Neural crest cell (in vitro differentiated cells): ENCODE measurements at regions not wholly inside any gene's neighbourhood (a gene's known extent, or its start where the extent isn't known, plus 50 kb on each side); places are given as distances from the start of the nearest gene placed in this dataset.

Source experiments
- DNase-seq: peaks from one replicate; pipeline ENCODE4 v3.0.0; 2021; ENCODE audit warnings: low read depth, mixed read lengths, low spot score
- H3K27ac Mint-ChIP-seq: one replicate; pipeline ENCODE4 v1.8.0; 2021; ENCODE audit warnings: mild to moderate bottlenecking, mixed read lengths; ENCODE audit not compliant: unreplicated experiment
- H3K27me3 Mint-ChIP-seq: 2 replicates; pipeline ENCODE4 v1.8.0; 2021; ENCODE audit warnings: low read depth, mild to moderate bottlenecking, mixed read lengths
- H3K36me3 Mint-ChIP-seq: 2 replicates; pipeline ENCODE4 v1.8.0; 2021; ENCODE audit warnings: low read depth, mild to moderate bottlenecking, mixed read lengths
- H3K4me1 Mint-ChIP-seq: 2 replicates; pipeline ENCODE4 v1.8.0; 2021; ENCODE audit warnings: mixed read lengths
- H3K4me3 Mint-ChIP-seq: one replicate; pipeline ENCODE4 v1.8.0; 2021; ENCODE audit warnings: mild to moderate bottlenecking, mixed read lengths
- H3K9me3 Mint-ChIP-seq: 2 replicates; pipeline ENCODE4 v1.8.0; 2021; ENCODE audit warnings: mixed read lengths
- CTCF ChIP-seq: fragments of 200-600 bp; sonication (generic); conservative IDR thresholded peaks from 2 replicates; pipeline ENCODE4 v1.5.0; 2021; ENCODE audit warnings: antibody characterized with exemption, mild to moderate bottlenecking

DNA sequence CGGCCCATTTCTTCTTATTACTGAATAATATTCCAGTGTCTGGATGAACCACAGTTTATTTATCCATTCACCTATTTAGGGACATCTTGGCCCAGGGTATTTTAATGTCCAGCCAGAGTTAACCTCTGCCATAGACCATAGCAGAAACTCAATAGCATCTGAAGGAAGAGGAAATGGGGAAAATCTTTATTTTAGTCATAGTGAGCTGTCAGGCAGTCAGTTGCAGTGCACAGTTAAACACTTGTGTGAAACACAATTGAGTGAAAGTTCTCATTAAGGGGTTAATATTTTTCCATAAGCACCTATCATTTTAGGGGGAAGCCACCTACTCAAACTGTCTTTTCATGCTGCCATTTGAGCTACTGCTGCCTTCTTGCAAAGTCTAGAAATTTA is 197.3 kb upstream of the PPFIA2 start:
- H3K9me3 Mint-ChIP-seq: no peaks in the 10 kb centered on the region
- no peak for TF ChIP-seq CTCF
- no peaks in the 10 kb centered on the region for H3K36me3 Mint-ChIP-seq
- DNase-seq: no peak
- peaks cover 13% of the 10 kb centered on the region for H3K27me3 Mint-ChIP-seq
- no peaks in the 10 kb centered on the region for H3K4me1 Mint-ChIP-seq
- no peak overlapping the region for H3K4me3 Mint-ChIP-seq
- no peak overlapping the region for H3K27ac Mint-ChIP-seq

GRCh38 chr12:81953541-81953940 is 194.4 kb upstream of the PPFIA2 start:
- Mint-ChIP-seq H3K36me3 (no peaks in the 10 kb centered on the region), H3K27me3 (peaks cover 17% of the 10 kb centered on the region), H3K4me1 (no peaks in the 10 kb centered on the region), H3K27ac (no peak overlapping the region), H3K9me3 (no peaks in the 10 kb centered on the region), H3K4me3 (no peak overlapping the region)
- TF ChIP-seq CTCF: no peak
- no peak for DNase-seq

DNA sequence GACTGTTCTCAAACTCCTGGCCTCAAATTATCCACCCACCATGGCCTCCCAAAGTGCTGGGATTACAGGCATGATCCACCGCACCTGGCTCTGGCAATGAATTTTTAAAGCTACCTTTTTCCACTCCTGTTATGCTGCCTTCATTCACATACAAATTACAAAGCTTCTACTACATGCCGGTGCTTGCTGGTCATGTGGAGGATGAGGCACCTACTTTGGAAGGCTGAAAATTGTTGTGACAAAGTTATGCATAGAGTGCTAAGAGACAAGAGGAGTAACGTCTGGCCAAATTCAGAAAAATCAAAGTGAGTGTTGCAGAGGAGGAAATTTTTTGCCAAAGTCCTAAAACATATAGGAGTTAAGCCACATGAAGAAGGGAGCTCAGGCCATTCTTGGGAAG is 191.7 kb upstream of the PPFIA2 start:
- no peaks in the 10 kb centered on the region for H3K9me3 Mint-ChIP-seq

GRCh38 chr12:81949841-81950308 is 190.7 kb upstream of the PPFIA2 start:
- H3K27me3 Mint-ChIP-seq: peaks cover 13% of the 10 kb centered on the region
- H3K27ac Mint-ChIP-seq: no peak overlapping the region
- H3K4me3 Mint-ChIP-seq: no peak overlapping the region
- DNase-seq: no peak
- no peaks in the 10 kb centered on the region for H3K9me3 Mint-ChIP-seq
- no peaks in the 10 kb centered on the region for H3K36me3 Mint-ChIP-seq
- no peak for TF ChIP-seq CTCF
- no peaks in the 10 kb centered on the region for H3K4me1 Mint-ChIP-seq

More for the DNA sequence above, 191.7 kb upstream of the PPFIA2 start:
- DNase-seq: no peak
- no peak for TF ChIP-seq CTCF
- Mint-ChIP-seq H3K27me3 (peaks cover 13% of the 10 kb centered on the region), H3K4me3 (no peak overlapping the region), H3K27ac (no peak overlapping the region), H3K4me1 (no peaks in the 10 kb centered on the region), H3K36me3 (no peaks in the 10 kb centered on the region)

DNA sequence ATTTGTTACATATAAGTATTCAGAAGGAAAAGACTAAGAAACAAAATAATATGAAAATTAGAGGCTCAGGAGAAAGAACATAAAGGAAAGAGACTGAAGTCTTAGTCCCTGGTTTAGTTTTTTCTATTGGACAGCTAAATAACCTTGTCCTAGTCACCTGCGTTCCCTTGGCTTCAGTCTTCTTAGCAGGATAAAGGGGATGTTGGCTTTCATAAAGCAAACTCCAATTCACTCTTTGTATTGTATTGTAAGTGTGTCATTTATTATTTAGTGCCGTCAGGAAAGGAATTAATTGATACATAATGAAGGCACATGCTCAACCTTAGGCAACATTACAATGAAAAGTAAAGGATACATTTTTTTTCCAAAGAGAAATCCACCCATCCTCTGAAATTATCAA is 190.3 kb upstream of the PPFIA2 start:
- Mint-ChIP-seq H3K36me3 (no peaks in the 10 kb centered on the region), H3K4me1 (no peaks in the 10 kb centered on the region), H3K27me3 (peaks cover 13% of the 10 kb centered on the region), H3K9me3 (no peaks in the 10 kb centered on the region), H3K4me3 (no peak overlapping the region), H3K27ac (no peak overlapping the region)
- TF ChIP-seq CTCF: no peak
- no peak for DNase-seq

GRCh38 chr12:81944886-81945285 is 185.7 kb upstream of the PPFIA2 start:
- Mint-ChIP-seq H3K27me3 (no peaks in the 10 kb centered on the region), H3K4me3 (no peak overlapping the region), H3K9me3 (peaks cover under 1% of the 10 kb centered on the region), H3K4me1 (no peaks in the 10 kb centered on the region), H3K27ac (no peak overlapping the region), H3K36me3 (no peaks in the 10 kb centered on the region)
- no peak for TF ChIP-seq CTCF
- no peak for DNase-seq
